ENCODE measurements at regions not wholly inside any gene's neighbourhood (a gene's known extent, or its start where the extent isn't known, plus 50 kb on each side); places are given as distances from the start of the nearest gene placed in this dataset.

- TF ChIP-seq PATZ1 (CRISPR knock-in tag; IDR thresholded peaks at IDR 0.05; ENCODE audit: borderline replicate concordance) (no peak), ZFP3 (CRISPR knock-in tag; IDR thresholded peaks at IDR 0.05) (no peak), TOX (CRISPR knock-in tag; IDR thresholded peaks at IDR 0.05; ENCODE audit: borderline replicate concordance) (no peak), TSHZ2 (CRISPR knock-in tag; IDR thresholded peaks at IDR 0.05) (no peak), CSRNP3 (CRISPR knock-in tag; IDR thresholded peaks at IDR 0.05) (no peak), ISL1 (CRISPR knock-in tag; IDR thresholded peaks at IDR 0.05) (no peak)
Observed at GRCh38 chr14:36054353-36055051, 122.0 kb downstream of the PTCSC3 start.
